Smooth muscle cell (in vitro differentiated cells): ENCODE measurements at regions not wholly inside any gene's neighbourhood (a gene's known extent, or its start where the extent isn't known, plus 50 kb on each side); places are given as distances from the start of the nearest gene placed in this dataset.

Experiments used
- DNase-seq: peaks from one replicate; lab custom pipeline; 2025; ENCODE audit not compliant: unreplicated experiment; lab: John Stamatoyannopoulos, UW
- H2AFZ ChIP-seq: fragments of 200-600 bp; sonication (generic); 2 replicates; pipeline ENCODE4 v1.6.0; 2016; ENCODE audit warnings: antibody characterized with exemption, low read depth, mild to moderate bottlenecking
- H3F3A ChIP-seq: fragments of 200-600 bp; sonication (generic); 2 replicates; pipeline ENCODE4 v1.6.0; 2017; ENCODE audit warnings: antibody characterized with exemption, low read depth
- H3K27ac ChIP-seq: fragments of 200-600 bp; sonication (generic); 2 replicates; pipeline ENCODE4 v1.5.1; 2016; ENCODE audit warnings: low read depth, mild to moderate bottlenecking
- H3K27me3 ChIP-seq: fragments of 200-600 bp; sonication (generic); 2 replicates; pipeline ENCODE4 v1.6.1; 2016; ENCODE audit warnings: low read depth, mild to moderate bottlenecking
- H3K36me3 ChIP-seq: fragments of 200-600 bp; sonication (generic); 2 replicates; pipeline ENCODE4 v1.5.1; 2016; ENCODE audit warnings: low read depth
- H3K4me1 ChIP-seq: fragments of 200-600 bp; sonication (generic); 2 replicates; pipeline ENCODE4 v1.5.1; 2016; ENCODE audit warnings: low read depth
- H3K4me2 ChIP-seq: fragments of 200-600 bp; sonication (generic); 2 replicates; pipeline ENCODE4 v1.6.0; 2016; ENCODE audit warnings: mild to moderate bottlenecking
- H3K4me3 ChIP-seq: fragments of 200-600 bp; sonication (generic); 2 replicates; pipeline ENCODE4 v1.5.1; 2016; ENCODE audit warnings: mild to moderate bottlenecking
- H3K79me2 ChIP-seq: fragments of 200-600 bp; sonication (generic); 2 replicates; pipeline ENCODE4 v1.6.0; 2016; ENCODE audit warnings: low read depth, mild to moderate bottlenecking
- H3K9ac ChIP-seq: fragments of 200-600 bp; sonication (generic); 2 replicates; pipeline ENCODE4 v1.6.0; 2016; ENCODE audit warnings: low read depth
- H3K9me3 ChIP-seq: fragments of 200-600 bp; sonication (generic); replicated peaks from 2 replicates; pipeline ENCODE4 v1.5.1; 2016; ENCODE audit warnings: low read depth
- H4K20me1 ChIP-seq: fragments of 200-600 bp; sonication (generic); 2 replicates; pipeline ENCODE4 v1.6.0; 2016; ENCODE audit warnings: low read depth
- WGBS: methylation state at CpG from one replicate; pipeline ENCODE4 v1.1.7; 2016; ENCODE audit warnings: low lambda C conversion rate; 5-methylcytosine and 5-hydroxymethylcytosine counted together
- TF ChIP-seq, protein P1 (sequence below): fragments of 200-600 bp; sonication (generic); IDR thresholded peaks from 2 replicates; pipeline ENCODE4 v1.5.1; 2017; ENCODE audit warnings: borderline replicate concordance, mild to moderate bottlenecking, antibody characterized with exemption; ENCODE audit not compliant: insufficient read depth, poor library complexity, severe bottlenecking

DNA sequence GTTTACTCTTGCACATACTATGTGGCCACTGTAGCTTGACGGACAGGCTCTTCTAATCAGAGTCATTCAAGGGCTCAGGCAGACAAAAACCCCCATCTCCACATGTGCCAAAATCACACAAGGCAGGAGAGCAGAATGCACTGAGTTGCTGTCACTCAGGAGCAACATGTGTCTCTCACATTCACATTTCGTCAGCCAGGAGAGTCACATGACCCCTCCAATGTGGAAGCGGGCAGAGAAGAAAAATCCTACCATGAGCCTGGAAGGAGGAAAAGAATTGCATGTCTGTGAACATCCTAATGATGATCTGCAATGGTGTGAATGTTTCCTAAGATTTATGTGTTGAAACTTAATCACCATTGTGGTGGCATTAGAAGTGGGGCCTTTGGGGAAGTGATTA lies 69.9 kb upstream of the MSX2 start:
- Histone ChIP-seq H3K36me3 (no peaks in the 10 kb centered on the region), H3K4me3 (no peak overlapping the region)

DNA sequence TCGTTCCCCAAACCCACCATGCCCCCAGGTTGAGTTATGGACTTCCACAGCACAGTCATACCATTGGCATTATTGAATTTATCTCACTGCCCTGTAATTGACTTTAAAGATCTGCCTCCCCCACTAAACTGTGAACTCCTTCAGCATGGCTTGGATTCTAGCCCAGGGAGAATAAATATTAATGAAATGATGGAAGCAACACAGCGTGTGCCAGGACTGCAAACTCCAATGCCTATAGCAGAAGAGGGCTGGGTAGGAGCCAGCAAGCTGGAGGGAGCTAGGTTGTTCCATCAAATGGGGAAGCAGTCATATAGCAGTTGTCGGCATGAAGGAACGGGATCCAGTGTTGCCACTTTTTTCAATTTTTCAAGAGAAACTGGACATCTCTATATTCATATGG lies 69.0 kb upstream of the MSX2 start:
- H3K36me3 ChIP-seq: no peaks in the 10 kb centered on the region
- H3K9ac ChIP-seq: no peak overlapping the region
- no peaks in the 10 kb centered on the region for H3K4me1 ChIP-seq
- H3K27ac ChIP-seq: no peak overlapping the region
- no peaks in the 10 kb centered on the region for H4K20me1 ChIP-seq
- TF ChIP-seq, protein P1, sequence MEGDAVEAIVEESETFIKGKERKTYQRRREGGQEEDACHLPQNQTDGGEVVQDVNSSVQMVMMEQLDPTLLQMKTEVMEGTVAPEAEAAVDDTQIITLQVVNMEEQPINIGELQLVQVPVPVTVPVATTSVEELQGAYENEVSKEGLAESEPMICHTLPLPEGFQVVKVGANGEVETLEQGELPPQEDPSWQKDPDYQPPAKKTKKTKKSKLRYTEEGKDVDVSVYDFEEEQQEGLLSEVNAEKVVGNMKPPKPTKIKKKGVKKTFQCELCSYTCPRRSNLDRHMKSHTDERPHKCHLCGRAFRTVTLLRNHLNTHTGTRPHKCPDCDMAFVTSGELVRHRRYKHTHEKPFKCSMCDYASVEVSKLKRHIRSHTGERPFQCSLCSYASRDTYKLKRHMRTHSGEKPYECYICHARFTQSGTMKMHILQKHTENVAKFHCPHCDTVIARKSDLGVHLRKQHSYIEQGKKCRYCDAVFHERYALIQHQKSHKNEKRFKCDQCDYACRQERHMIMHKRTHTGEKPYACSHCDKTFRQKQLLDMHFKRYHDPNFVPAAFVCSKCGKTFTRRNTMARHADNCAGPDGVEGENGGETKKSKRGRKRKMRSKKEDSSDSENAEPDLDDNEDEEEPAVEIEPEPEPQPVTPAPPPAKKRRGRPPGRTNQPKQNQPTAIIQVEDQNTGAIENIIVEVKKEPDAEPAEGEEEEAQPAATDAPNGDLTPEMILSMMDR: no peak
- no peak overlapping the region for H3K4me2 ChIP-seq
- DNase-seq: no peak
- H3K79me2 ChIP-seq: no peaks in the 10 kb centered on the region
- H2AFZ ChIP-seq: no peak overlapping the region
- H3K27me3 ChIP-seq: no peaks in the 10 kb centered on the region
- H3K4me3 ChIP-seq: no peak overlapping the region
- WGBS: 83% methylated on average over 4 of the region's 4 CpGs
- no peaks in the 10 kb centered on the region for H3K9me3 ChIP-seq
- H3F3A ChIP-seq: no peaks in the 10 kb centered on the region

More for the DNA sequence above, 69.9 kb upstream of the MSX2 start:
- H4K20me1 ChIP-seq: no peaks in the 10 kb centered on the region
- no peak overlapping the region for H2AFZ ChIP-seq
- TF ChIP-seq, protein P1: no peak
- H3K4me1 ChIP-seq: no peaks in the 10 kb centered on the region
- no peak overlapping the region for H3K4me2 ChIP-seq
- no peaks in the 10 kb centered on the region for H3K79me2 ChIP-seq
- no peak overlapping the region for H3K9ac ChIP-seq
- no peak for DNase-seq
- 95% methylated on average over 3 of the region's 3 CpGs for WGBS
- no peaks in the 10 kb centered on the region for H3F3A ChIP-seq
- no peaks in the 10 kb centered on the region for H3K9me3 ChIP-seq
- H3K27me3 ChIP-seq: no peaks in the 10 kb centered on the region
- H3K27ac ChIP-seq: no peak overlapping the region

DNA sequence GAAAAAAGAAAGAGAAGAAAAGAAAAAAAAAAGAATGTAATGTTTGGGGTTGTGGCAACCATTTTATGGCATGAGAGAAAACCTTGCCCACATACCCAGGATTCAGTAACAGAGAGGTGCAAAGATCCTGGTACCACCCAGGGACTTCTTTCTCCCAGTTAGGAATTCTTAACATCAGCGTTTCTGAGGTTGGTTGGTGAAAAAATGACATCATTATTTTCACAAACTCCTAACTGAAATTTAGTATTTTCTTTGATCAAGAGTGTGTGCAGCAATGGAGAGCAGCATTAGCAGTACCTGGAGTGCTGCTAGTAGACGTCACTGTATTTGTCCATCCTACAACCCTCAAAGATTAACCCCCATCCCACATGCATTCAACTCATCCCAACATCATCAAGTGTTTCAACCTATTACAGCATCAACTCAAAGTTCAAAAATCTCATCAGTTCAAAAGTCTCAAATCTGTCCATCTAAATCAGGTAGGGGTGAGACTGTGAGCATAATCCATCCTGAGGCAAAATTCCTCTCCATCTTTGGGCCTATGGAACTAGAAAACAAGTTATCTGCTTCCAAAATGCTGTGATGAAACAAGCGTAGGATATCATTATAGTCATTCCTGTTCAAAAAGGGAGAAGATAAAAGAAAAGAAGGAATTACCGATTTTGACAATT lies 60.1 kb upstream of the MSX2 start:
- no peaks in the 10 kb centered on the region for H4K20me1 ChIP-seq
- no peaks in the 10 kb centered on the region for H3K9me3 ChIP-seq
- no peaks in the 10 kb centered on the region for H3K79me2 ChIP-seq
- 98% methylated on average over 4 of the region's 4 CpGs for WGBS
- no peaks in the 10 kb centered on the region for H3K36me3 ChIP-seq
- H2AFZ ChIP-seq: no peak overlapping the region
- no peaks in the 10 kb centered on the region for H3K4me1 ChIP-seq
- no peaks in the 10 kb centered on the region for H3F3A ChIP-seq
- TF ChIP-seq, protein P1: no peak
- H3K27ac ChIP-seq: no peak overlapping the region
- no peak overlapping the region for H3K4me2 ChIP-seq
- DNase-seq: no peak
- no peaks in the 10 kb centered on the region for H3K27me3 ChIP-seq
- H3K4me3 ChIP-seq: no peak overlapping the region
- H3K9ac ChIP-seq: no peak overlapping the region

- Histone ChIP-seq H2AFZ (no peak overlapping the region), H3K27me3 (no peaks in the 10 kb centered on the region), H3K4me3 (no peak overlapping the region), H3K36me3 (no peaks in the 10 kb centered on the region), H3K4me2 (no peak overlapping the region), H4K20me1 (no peaks in the 10 kb centered on the region), H3K4me1 (no peaks in the 10 kb centered on the region), H3K27ac (no peak overlapping the region), H3K9ac (no peak overlapping the region), H3K79me2 (no peaks in the 10 kb centered on the region), H3K9me3 (no peaks in the 10 kb centered on the region), H3F3A (no peaks in the 10 kb centered on the region)
- WGBS: 82% methylated on average over 2 of the region's 2 CpGs
- TF ChIP-seq, protein P1: no peak
- DNase-seq: no peak
These were observed 59.0 kb upstream of the MSX2 start for GRCh38 chr5:174665347-174665746.
